AG09319 (cell line): ENCODE measurements at regions not wholly inside any gene's neighbourhood (a gene's known extent, or its start where the extent isn't known, plus 50 kb on each side); places are given as distances from the start of the nearest gene placed in this dataset.

Experiments
- DNase-seq: peaks from one replicate; pipeline ENCODE4 v3.0.0-alpha.2; 2010; ENCODE audit warnings: low read depth; ENCODE audit errors: extremely low read depth
- TF ChIP-seq, protein P1 (sequence below): IDR thresholded peaks from 2 replicates; pipeline ENCODE4 v1.5.1; 2011; ENCODE audit warnings: low read depth, mild to moderate bottlenecking, inconsistent platforms, low read length, moderate library complexity

DNA sequence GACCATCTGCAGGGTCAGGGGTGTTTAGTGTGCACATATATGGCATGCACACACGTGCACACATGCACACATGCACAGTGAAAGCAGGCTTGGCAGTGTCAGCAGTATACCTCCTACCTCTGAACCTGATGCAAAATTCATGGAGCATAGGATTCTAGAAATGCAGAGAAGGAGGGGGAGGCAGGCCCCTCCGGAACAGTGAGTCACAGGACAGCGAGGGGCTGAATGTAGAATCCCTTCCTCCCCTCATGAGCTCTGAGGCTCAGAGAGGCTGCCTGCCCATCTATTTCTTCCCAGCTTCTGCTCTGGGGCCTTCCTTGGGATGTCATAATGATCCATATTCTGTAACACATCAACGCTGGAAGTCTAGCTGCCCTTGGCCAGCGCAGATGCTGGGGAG lies 66.7 kb upstream of the NECTIN1 start:
- DNase-seq, result no peak
- TF ChIP-seq, protein P1, sequence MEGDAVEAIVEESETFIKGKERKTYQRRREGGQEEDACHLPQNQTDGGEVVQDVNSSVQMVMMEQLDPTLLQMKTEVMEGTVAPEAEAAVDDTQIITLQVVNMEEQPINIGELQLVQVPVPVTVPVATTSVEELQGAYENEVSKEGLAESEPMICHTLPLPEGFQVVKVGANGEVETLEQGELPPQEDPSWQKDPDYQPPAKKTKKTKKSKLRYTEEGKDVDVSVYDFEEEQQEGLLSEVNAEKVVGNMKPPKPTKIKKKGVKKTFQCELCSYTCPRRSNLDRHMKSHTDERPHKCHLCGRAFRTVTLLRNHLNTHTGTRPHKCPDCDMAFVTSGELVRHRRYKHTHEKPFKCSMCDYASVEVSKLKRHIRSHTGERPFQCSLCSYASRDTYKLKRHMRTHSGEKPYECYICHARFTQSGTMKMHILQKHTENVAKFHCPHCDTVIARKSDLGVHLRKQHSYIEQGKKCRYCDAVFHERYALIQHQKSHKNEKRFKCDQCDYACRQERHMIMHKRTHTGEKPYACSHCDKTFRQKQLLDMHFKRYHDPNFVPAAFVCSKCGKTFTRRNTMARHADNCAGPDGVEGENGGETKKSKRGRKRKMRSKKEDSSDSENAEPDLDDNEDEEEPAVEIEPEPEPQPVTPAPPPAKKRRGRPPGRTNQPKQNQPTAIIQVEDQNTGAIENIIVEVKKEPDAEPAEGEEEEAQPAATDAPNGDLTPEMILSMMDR, result no peak

DNA sequence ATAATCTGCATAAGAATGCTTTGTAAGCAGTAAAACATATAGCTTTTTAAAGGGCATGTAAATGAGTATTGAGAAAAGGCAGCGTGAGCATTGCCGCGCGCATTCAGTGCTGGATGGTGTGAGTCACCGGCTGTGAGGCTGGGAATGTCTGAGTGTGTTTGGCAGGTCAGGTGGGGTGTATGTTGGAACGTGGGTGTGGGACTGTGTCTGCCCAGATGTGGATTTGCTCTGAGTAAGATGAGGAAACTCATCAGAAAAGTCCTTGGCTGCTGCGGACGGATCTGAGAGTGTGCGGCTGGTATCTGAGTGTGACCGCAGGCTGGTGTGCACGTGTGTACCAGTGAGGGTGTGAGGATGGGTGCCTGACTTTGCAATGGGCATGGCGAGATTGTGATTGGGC lies 66.2 kb upstream of the NECTIN1 start:
- TF ChIP-seq, protein P1, result no peak
- DNase-seq, result peak; percentile 5

DNA sequence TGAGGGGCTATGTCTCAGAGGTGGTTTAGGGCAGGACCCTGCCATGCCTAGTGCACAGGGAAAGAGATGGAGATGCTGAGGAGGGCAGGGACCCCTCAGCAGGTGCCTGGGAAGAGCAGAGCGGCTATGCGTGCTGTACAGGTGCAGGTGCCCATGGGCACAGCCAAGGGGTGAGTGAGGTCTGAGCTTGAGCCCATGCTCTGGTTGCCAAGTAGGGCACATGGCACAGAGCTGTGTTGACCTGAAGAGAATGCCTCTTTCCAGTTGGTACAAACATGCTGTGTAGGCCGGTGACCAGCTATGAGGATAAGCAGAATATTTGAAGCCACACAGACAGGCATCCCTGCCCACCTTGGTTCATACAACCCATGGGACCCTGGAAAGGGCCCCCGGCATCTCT lies 65.8 kb upstream of the NECTIN1 start:
- TF ChIP-seq, protein P1, result no peak
- DNase-seq, result no peak

DNA sequence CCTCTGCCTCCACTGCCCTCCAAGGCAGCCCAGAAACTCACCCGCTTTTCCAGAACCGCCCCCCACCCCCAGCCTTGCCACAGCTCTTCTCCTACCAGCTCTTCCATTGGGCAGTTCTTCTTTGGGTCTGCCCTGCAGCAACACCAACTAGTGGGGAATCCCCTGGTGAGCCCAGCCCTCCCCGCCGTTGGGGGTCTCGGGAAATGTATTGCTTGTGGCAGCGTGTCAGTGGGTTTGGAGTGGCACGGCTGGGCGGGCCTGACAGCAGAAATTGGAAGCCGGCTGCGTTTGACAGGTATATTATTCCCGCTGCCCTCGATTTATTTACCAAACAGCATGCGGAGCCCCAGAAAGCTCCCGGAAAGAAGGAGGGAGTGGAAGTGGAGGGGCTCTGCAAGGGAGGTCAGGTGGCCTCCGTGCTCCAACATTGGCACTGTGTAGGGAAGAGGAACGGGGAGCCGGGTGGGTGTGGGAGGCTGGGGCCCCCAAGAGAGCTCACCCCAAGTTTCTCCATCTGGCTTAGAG lies 65.2 kb upstream of the NECTIN1 start:
- TF ChIP-seq, protein P1, result no peak
- DNase-seq, result no peak

DNA sequence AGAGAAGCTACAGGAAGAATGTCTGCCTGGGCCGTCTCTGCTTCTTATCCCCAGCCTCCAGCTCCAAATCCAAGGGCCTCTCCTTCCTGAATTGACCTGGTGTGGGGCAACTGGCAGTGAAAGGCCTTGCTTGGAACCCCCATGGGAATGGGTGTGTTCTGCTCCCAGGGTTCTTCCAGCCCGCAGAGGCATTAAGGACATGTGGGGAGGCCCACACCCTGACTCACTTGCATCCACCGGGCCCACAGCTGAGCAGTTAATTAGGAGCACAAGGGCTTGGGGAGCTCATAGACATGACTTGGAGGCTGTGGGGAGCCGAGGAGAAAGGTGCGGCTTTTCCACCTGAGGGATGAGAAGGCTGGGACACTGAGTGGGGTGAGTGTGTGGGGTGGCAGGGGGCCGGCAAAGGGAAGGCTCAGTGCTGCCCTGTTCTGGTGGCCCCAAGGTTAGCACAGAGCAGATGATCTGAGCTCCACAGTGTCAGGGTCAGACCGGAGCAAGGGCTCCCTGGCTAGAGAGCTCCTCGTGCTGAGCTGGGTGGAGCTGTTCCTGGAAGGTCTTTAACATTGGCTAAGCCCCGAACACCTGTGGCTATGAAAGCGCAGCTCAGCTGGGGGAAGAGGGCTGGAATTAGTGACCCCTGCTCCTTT lies 64.5 kb upstream of the NECTIN1 start:
- DNase-seq, result no peak
- TF ChIP-seq, protein P1, result no peak

DNA sequence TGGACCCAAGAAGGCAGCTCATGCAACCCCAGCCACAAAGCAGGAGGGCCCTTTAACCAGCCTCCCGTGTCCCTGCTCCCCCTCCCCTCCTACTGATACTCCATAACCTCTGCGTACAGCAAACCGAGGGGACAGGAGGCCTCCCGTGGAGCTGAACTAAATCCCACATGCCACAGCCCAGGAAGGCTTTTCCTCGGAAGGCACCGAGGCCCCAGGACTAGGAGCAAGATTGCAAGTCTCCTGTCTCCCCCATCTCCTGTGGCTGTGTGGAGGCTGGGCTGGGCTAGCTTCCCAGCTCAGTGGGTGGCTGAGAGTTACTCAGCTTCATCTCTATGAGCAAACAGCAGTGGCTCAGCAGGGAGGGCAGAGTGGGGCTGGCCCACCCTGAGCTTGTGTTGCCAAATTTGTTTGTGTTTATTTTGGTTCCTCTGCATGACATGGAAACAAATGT lies 62.7 kb upstream of the NECTIN1 start:
- no peak for DNase-seq
- TF ChIP-seq, protein P1, result no peak

DNA sequence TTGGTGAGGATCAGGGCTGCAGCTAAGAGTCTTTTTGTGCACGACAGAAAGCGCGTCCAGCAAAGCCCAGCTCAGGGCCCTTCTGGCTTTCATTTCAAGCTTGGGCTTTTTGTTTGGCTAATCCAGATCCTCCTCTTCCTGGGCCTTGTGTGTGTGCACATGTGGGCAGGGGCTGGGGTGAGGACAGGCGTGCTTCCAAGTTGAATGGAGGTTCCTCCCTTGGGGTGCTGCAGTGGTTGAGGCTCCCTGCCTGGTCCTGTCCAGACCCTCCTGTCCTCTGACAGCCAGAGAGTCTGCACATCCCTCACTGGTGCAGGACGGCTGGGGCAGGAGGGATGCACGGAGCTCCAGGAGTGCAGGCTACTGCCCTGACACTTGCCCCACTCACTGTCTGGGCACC lies 62.0 kb upstream of the NECTIN1 start:
- TF ChIP-seq, protein P1, result no peak

More for the DNA sequence above, 62.0 kb upstream of the NECTIN1 start:
- no peak for DNase-seq
